ENCODE measurements at regions not wholly inside any gene's neighbourhood (a gene's known extent, or its start where the extent isn't known, plus 50 kb on each side); places are given as distances from the start of the nearest gene placed in this dataset.

DNA sequence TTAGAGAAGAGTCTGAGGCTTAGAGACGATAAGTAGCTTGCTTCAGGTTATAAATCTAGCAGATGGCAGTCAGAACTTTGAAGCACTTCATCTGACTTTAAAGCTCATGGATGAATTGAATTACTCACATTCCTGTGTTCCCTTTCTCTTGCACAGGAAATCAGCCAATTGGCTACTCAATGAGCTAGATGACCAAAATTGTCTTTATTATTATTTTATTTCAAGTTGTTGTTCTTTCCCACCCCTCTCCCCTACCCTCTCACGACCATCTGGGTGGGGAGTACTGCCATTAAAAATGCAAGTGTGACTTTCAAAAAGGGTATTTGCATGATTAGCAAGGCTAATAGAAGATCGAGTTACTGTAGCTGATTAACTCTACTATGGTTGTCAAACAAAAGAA, 491.1 kb downstream of the NR4A2 start:
- CTCF ChIA-PET: interaction anchor here (0.6 kb wide), 1 partner anchor 128 kb away, joined by 3 read pairs; no protein-coding TSS in a partner anchor

DNA sequence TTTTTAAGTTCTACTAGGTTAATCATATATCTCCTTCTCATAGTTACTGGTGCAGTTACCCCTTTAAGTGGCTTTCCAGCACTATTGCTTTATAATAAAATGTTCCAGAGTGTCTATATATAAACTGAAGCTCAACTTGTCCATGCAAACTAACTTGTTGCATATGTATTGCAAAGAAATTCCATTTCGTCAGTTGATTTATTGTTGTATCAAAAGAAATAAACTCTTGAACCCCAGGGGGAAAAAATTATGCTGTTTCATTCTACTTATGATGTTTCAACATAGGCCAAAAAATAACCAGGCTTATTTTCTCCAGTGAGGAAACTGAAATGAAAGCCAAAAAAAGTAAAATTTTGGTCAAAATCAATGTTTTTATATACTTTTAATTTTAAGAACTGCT, 491.9 kb downstream of the NR4A2 start:
- H3K4me1 Mint-ChIP-seq (ENCODE audit: insufficient read depth, unreplicated experiment): peaks cover 6% of the 10 kb centered on the region
- intact Hi-C loops (cut with micrococcal nuclease): no loop called here
- no peak overlapping the region for H3K27ac Mint-ChIP-seq (ENCODE audit: low read depth, unreplicated experiment)
- TF ChIP-seq, protein P1, sequence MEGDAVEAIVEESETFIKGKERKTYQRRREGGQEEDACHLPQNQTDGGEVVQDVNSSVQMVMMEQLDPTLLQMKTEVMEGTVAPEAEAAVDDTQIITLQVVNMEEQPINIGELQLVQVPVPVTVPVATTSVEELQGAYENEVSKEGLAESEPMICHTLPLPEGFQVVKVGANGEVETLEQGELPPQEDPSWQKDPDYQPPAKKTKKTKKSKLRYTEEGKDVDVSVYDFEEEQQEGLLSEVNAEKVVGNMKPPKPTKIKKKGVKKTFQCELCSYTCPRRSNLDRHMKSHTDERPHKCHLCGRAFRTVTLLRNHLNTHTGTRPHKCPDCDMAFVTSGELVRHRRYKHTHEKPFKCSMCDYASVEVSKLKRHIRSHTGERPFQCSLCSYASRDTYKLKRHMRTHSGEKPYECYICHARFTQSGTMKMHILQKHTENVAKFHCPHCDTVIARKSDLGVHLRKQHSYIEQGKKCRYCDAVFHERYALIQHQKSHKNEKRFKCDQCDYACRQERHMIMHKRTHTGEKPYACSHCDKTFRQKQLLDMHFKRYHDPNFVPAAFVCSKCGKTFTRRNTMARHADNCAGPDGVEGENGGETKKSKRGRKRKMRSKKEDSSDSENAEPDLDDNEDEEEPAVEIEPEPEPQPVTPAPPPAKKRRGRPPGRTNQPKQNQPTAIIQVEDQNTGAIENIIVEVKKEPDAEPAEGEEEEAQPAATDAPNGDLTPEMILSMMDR (IDR thresholded peaks at IDR 0.05; ENCODE audit: unreplicated experiment): no peak
- ChIA-PET POLR2A (no interaction called here), CTCF (no interaction called here)
- H3K9me3 Mint-ChIP-seq (ENCODE audit: unreplicated experiment): no peaks in the 10 kb centered on the region
- H3K4me3 Mint-ChIP-seq (ENCODE audit: unreplicated experiment): no peak overlapping the region
- DNase-seq (ENCODE audit: unreplicated experiment): no peak
- no peaks in the 10 kb centered on the region for H3K36me3 Mint-ChIP-seq (ENCODE audit: insufficient read depth, unreplicated experiment)
- no peaks in the 10 kb centered on the region for H3K27me3 Mint-ChIP-seq (ENCODE audit: insufficient read depth, unreplicated experiment)
- no TSS peak for BruUV-seq (replicated peaks)

More for the DNA sequence above, 491.1 kb downstream of the NR4A2 start:
- no peak for DNase-seq (ENCODE audit: unreplicated experiment)
- intact Hi-C loops (cut with micrococcal nuclease): no loop called here
- H3K9me3 Mint-ChIP-seq (ENCODE audit: unreplicated experiment): no peaks in the 10 kb centered on the region
- H3K36me3 Mint-ChIP-seq (ENCODE audit: insufficient read depth, unreplicated experiment): no peaks in the 10 kb centered on the region
- H3K27me3 Mint-ChIP-seq (ENCODE audit: insufficient read depth, unreplicated experiment): no peaks in the 10 kb centered on the region
- no TSS peak for BruUV-seq (replicated peaks)
- POLR2A ChIA-PET: no interaction called here
- H3K4me3 Mint-ChIP-seq (ENCODE audit: unreplicated experiment): no peak overlapping the region
- TF ChIP-seq, protein P1 (IDR thresholded peaks at IDR 0.05; ENCODE audit: unreplicated experiment): no peak
- H3K4me1 Mint-ChIP-seq (ENCODE audit: insufficient read depth, unreplicated experiment): peaks cover 6% of the 10 kb centered on the region
- H3K27ac Mint-ChIP-seq (ENCODE audit: low read depth, unreplicated experiment): no peak overlapping the region

DNA sequence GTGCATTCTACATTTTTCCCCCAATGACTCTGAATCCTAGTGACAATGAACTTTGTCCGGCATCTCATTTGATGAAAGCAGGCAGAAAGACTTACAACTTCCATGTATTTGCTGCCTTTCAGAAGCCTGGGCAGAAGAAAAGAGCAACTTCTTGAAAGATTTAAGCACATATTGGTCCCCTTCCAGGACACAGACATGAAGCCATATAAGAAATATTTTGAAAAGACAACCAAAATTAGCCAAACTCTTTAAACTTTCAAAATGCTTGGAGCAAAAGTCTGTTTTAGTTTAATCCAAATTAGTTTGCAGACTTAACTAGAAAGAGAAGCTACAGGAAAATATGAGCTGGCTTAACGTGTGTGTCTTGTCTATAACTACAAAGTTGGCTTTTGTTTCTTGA, 492.5 kb downstream of the NR4A2 start:
- H3K9me3 Mint-ChIP-seq (ENCODE audit: unreplicated experiment): no peaks in the 10 kb centered on the region
- H3K4me3 Mint-ChIP-seq (ENCODE audit: unreplicated experiment): no peak overlapping the region
- no peaks in the 10 kb centered on the region for H3K36me3 Mint-ChIP-seq (ENCODE audit: insufficient read depth, unreplicated experiment)
- TF ChIP-seq, protein P1 (IDR thresholded peaks at IDR 0.05; ENCODE audit: unreplicated experiment): no peak
- no peak for DNase-seq (ENCODE audit: unreplicated experiment)
- no TSS peak for BruUV-seq (replicated peaks)
- CTCF ChIA-PET: no interaction called here
- peaks cover 6% of the 10 kb centered on the region for H3K4me1 Mint-ChIP-seq (ENCODE audit: insufficient read depth, unreplicated experiment)
- intact Hi-C loops (cut with micrococcal nuclease): no loop called here
- no peak overlapping the region for H3K27ac Mint-ChIP-seq (ENCODE audit: low read depth, unreplicated experiment)
- H3K27me3 Mint-ChIP-seq (ENCODE audit: insufficient read depth, unreplicated experiment): no peaks in the 10 kb centered on the region
- POLR2A ChIA-PET: no interaction called here

DNA sequence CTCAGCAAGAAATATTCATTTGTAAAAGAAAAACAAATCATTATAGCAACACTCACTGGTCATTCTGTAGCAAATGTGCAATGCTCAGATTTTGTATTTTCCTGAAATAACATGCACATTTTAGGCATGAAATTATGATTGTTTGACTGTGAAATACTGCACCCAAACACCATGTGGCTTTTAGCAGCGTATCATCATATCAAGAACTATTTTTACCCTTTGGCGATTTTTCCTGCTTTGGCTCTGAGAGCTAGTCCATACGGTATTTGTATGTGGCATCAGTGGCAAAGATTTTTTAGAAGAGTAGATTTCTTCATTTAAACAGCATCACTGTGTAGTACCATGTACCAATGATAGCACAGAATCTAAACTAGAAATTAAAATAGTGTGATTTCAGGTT, 493.1 kb downstream of the NR4A2 start:
- BruUV-seq (replicated peaks): no TSS peak
- no peak overlapping the region for H3K4me3 Mint-ChIP-seq (ENCODE audit: unreplicated experiment)
- H3K27ac Mint-ChIP-seq (ENCODE audit: low read depth, unreplicated experiment): no peak overlapping the region
- intact Hi-C loops (cut with micrococcal nuclease): no loop called here
- no peaks in the 10 kb centered on the region for H3K9me3 Mint-ChIP-seq (ENCODE audit: unreplicated experiment)
- TF ChIP-seq, protein P1 (IDR thresholded peaks at IDR 0.05; ENCODE audit: unreplicated experiment): no peak
- DNase-seq (ENCODE audit: unreplicated experiment): no peak
- ChIA-PET CTCF (no interaction called here), POLR2A (no interaction called here)
- no peaks in the 10 kb centered on the region for H3K36me3 Mint-ChIP-seq (ENCODE audit: insufficient read depth, unreplicated experiment)
- H3K27me3 Mint-ChIP-seq (ENCODE audit: insufficient read depth, unreplicated experiment): no peaks in the 10 kb centered on the region
- peaks cover 6% of the 10 kb centered on the region for H3K4me1 Mint-ChIP-seq (ENCODE audit: insufficient read depth, unreplicated experiment)

Measured in MCF 10A (cell line).